ENCODE measurements at regions not wholly inside any gene's neighbourhood (a gene's known extent, or its start where the extent isn't known, plus 50 kb on each side); places are given as distances from the start of the nearest gene placed in this dataset.

GRCh38 chr12:127412866-127413265 is 854.1 kb upstream of the TMEM132C start:
- no peak overlapping the region for H2AFZ ChIP-seq (ENCODE audit: low read length)
- no peaks in the 10 kb centered on the region for H3K4me1 ChIP-seq (ENCODE audit: low read length)
- H3K27ac ChIP-seq (ENCODE audit: low read length): no peak overlapping the region
- no peaks in the 10 kb centered on the region; the same call in 1 of the 2 replicates for H3K9me3 ChIP-seq (ENCODE audit: low read length)
- H3K4me2 ChIP-seq (ENCODE audit: low read depth, low read length, poor library complexity, severe bottlenecking): no peak overlapping the region
- no peaks in the 10 kb centered on the region for H3K9me2 ChIP-seq (replicated peaks; ENCODE audit: insufficient read depth, low read length)
- DNase-seq: no peak
- no peak overlapping the region for H3K9ac ChIP-seq (ENCODE audit: low read length)
- no peaks in the 10 kb centered on the region for H3K27me3 ChIP-seq (ENCODE audit: low read length)
- no peaks in the 10 kb centered on the region for H3K79me2 ChIP-seq (ENCODE audit: low read length)
- H3K4me3 ChIP-seq (ENCODE audit: low read length): no peak overlapping the region
- H3K36me3 ChIP-seq (ENCODE audit: insufficient read depth, low read length): no peaks in the 10 kb centered on the region
- no peaks in the 10 kb centered on the region for H4K20me1 ChIP-seq (ENCODE audit: insufficient read depth, low read depth, low read length)

- Histone ChIP-seq H2AFZ (ENCODE audit: low read length) (no peak overlapping the region), H3K27me3 (ENCODE audit: low read length) (no peaks in the 10 kb centered on the region), H3K27ac (ENCODE audit: low read length) (no peak overlapping the region), H3K4me2 (ENCODE audit: low read depth, low read length, poor library complexity, severe bottlenecking) (no peak overlapping the region), H3K79me2 (ENCODE audit: low read length) (no peaks in the 10 kb centered on the region), H3K4me3 (ENCODE audit: low read length) (no peak overlapping the region), H3K9me3 (ENCODE audit: low read length) (peaks cover under 1% of the 10 kb centered on the region; the same call in 1 of the 2 replicates), H3K4me1 (ENCODE audit: low read length) (no peaks in the 10 kb centered on the region), H3K9me2 (replicated peaks; ENCODE audit: insufficient read depth, low read length) (no peaks in the 10 kb centered on the region), H3K36me3 (ENCODE audit: insufficient read depth, low read length) (no peaks in the 10 kb centered on the region), H3K9ac (ENCODE audit: low read length) (no peak overlapping the region), H4K20me1 (ENCODE audit: insufficient read depth, low read depth, low read length) (no peaks in the 10 kb centered on the region)
- no peak for DNase-seq
These were observed 852.8 kb upstream of the TMEM132C start for GRCh38 chr12:127414186-127414585.

GRCh38 chr12:127414636-127415035 is 852.3 kb upstream of the TMEM132C start:
- no peak for DNase-seq

GRCh38 chr12:127416796-127417195 is 850.2 kb upstream of the TMEM132C start:
- Histone ChIP-seq H3K27me3 (ENCODE audit: low read length) (no peaks in the 10 kb centered on the region), H3K36me3 (ENCODE audit: insufficient read depth, low read length) (no peaks in the 10 kb centered on the region), H3K9me3 (ENCODE audit: low read length) (peaks cover 6% of the 10 kb centered on the region; the same call in 1 of the 2 replicates), H3K4me1 (ENCODE audit: low read length) (no peaks in the 10 kb centered on the region), H3K79me2 (ENCODE audit: low read length) (no peaks in the 10 kb centered on the region), H3K27ac (ENCODE audit: low read length) (no peak overlapping the region), H2AFZ (ENCODE audit: low read length) (no peak overlapping the region), H3K9ac (ENCODE audit: low read length) (no peak overlapping the region), H4K20me1 (ENCODE audit: insufficient read depth, low read depth, low read length) (no peaks in the 10 kb centered on the region), H3K4me3 (ENCODE audit: low read length) (no peak overlapping the region), H3K4me2 (ENCODE audit: low read depth, low read length, poor library complexity, severe bottlenecking) (no peak overlapping the region), H3K9me2 (replicated peaks; ENCODE audit: insufficient read depth, low read length) (no peaks in the 10 kb centered on the region)
- no peak for DNase-seq

More at GRCh38 chr12:127414636-127415035, 852.3 kb upstream of the TMEM132C start:
- Histone ChIP-seq H3K9me2 (replicated peaks; ENCODE audit: insufficient read depth, low read length) (no peaks in the 10 kb centered on the region), H3K27ac (ENCODE audit: low read length) (no peak overlapping the region), H3K4me3 (ENCODE audit: low read length) (no peak overlapping the region), H2AFZ (ENCODE audit: low read length) (no peak overlapping the region), H3K4me1 (ENCODE audit: low read length) (no peaks in the 10 kb centered on the region), H3K79me2 (ENCODE audit: low read length) (no peaks in the 10 kb centered on the region), H3K9ac (ENCODE audit: low read length) (no peak overlapping the region), H3K36me3 (ENCODE audit: insufficient read depth, low read length) (no peaks in the 10 kb centered on the region), H3K9me3 (ENCODE audit: low read length) (peaks cover 5% of the 10 kb centered on the region; the same call in 1 of the 2 replicates), H4K20me1 (ENCODE audit: insufficient read depth, low read depth, low read length) (no peaks in the 10 kb centered on the region), H3K27me3 (ENCODE audit: low read length) (no peaks in the 10 kb centered on the region), H3K4me2 (ENCODE audit: low read depth, low read length, poor library complexity, severe bottlenecking) (no peak overlapping the region)

- DNase-seq: no peak
- H3K79me2 ChIP-seq (ENCODE audit: low read length): no peaks in the 10 kb centered on the region
- no peak overlapping the region for H3K9ac ChIP-seq (ENCODE audit: low read length)
- H3K27me3 ChIP-seq (ENCODE audit: low read length): no peaks in the 10 kb centered on the region
- H3K9me2 ChIP-seq (replicated peaks; ENCODE audit: insufficient read depth, low read length): no peaks in the 10 kb centered on the region
- no peaks in the 10 kb centered on the region for H3K4me1 ChIP-seq (ENCODE audit: low read length)
- H3K36me3 ChIP-seq (ENCODE audit: insufficient read depth, low read length): no peaks in the 10 kb centered on the region
- no peaks in the 10 kb centered on the region for H4K20me1 ChIP-seq (ENCODE audit: insufficient read depth, low read depth, low read length)
- H2AFZ ChIP-seq (ENCODE audit: low read length): no peak overlapping the region
- H3K4me2 ChIP-seq (ENCODE audit: low read depth, low read length, poor library complexity, severe bottlenecking): no peak overlapping the region
- H3K27ac ChIP-seq (ENCODE audit: low read length): no peak overlapping the region
- H3K4me3 ChIP-seq (ENCODE audit: low read length): no peak overlapping the region
- H3K9me3 ChIP-seq (ENCODE audit: low read length): peaks cover 6% of the 10 kb centered on the region; the same call in 1 of the 2 replicates
These were observed 847.9 kb upstream of the TMEM132C start for GRCh38 chr12:127419111-127419510.

- no peaks in the 10 kb centered on the region for H3K27me3 ChIP-seq (ENCODE audit: low read length)
- no peak for DNase-seq
- no peaks in the 10 kb centered on the region for H3K79me2 ChIP-seq (ENCODE audit: low read length)
- H3K4me1 ChIP-seq (ENCODE audit: low read length): no peaks in the 10 kb centered on the region
- H3K36me3 ChIP-seq (ENCODE audit: insufficient read depth, low read length): no peaks in the 10 kb centered on the region
- H4K20me1 ChIP-seq (ENCODE audit: insufficient read depth, low read depth, low read length): no peaks in the 10 kb centered on the region
- no peak overlapping the region for H3K4me3 ChIP-seq (ENCODE audit: low read length)
- H3K9ac ChIP-seq (ENCODE audit: low read length): no peak overlapping the region
- peaks cover 6% of the 10 kb centered on the region; the same call in 1 of the 2 replicates for H3K9me3 ChIP-seq (ENCODE audit: low read length)
- H3K4me2 ChIP-seq (ENCODE audit: low read depth, low read length, poor library complexity, severe bottlenecking): no peak overlapping the region
- H3K27ac ChIP-seq (ENCODE audit: low read length): no peak overlapping the region
- no peak overlapping the region for H2AFZ ChIP-seq (ENCODE audit: low read length)
- no peaks in the 10 kb centered on the region for H3K9me2 ChIP-seq (replicated peaks; ENCODE audit: insufficient read depth, low read length)
These were observed 845.4 kb upstream of the TMEM132C start for GRCh38 chr12:127421614-127422013.

GRCh38 chr12:127422935-127423566 is 843.9 kb upstream of the TMEM132C start:
- no peak for DNase-seq

GRCh38 chr12:127425474-127425873 is 841.5 kb upstream of the TMEM132C start:
- H2AFZ ChIP-seq (ENCODE audit: low read length): no peak overlapping the region
- H3K27ac ChIP-seq (ENCODE audit: low read length): no peak overlapping the region
- H3K9ac ChIP-seq (ENCODE audit: low read length): no peak overlapping the region
- H3K79me2 ChIP-seq (ENCODE audit: low read length): no peaks in the 10 kb centered on the region
- DNase-seq: no peak
- no peaks in the 10 kb centered on the region for H3K9me2 ChIP-seq (replicated peaks; ENCODE audit: insufficient read depth, low read length)
- H3K4me3 ChIP-seq (ENCODE audit: low read length): no peak overlapping the region
- H3K36me3 ChIP-seq (ENCODE audit: insufficient read depth, low read length): no peaks in the 10 kb centered on the region
- H3K9me3 ChIP-seq (ENCODE audit: low read length): no peaks in the 10 kb centered on the region; the same call in 1 of the 2 replicates
- no peak overlapping the region for H3K4me2 ChIP-seq (ENCODE audit: low read depth, low read length, poor library complexity, severe bottlenecking)
- no peaks in the 10 kb centered on the region for H3K27me3 ChIP-seq (ENCODE audit: low read length)
- H3K4me1 ChIP-seq (ENCODE audit: low read length): no peaks in the 10 kb centered on the region
- H4K20me1 ChIP-seq (ENCODE audit: insufficient read depth, low read depth, low read length): no peaks in the 10 kb centered on the region

More at GRCh38 chr12:127422935-127423566, 843.9 kb upstream of the TMEM132C start:
- Histone ChIP-seq H3K9me2 (replicated peaks; ENCODE audit: insufficient read depth, low read length) (no peaks in the 10 kb centered on the region), H3K36me3 (ENCODE audit: insufficient read depth, low read length) (no peaks in the 10 kb centered on the region), H3K27me3 (ENCODE audit: low read length) (no peaks in the 10 kb centered on the region), H3K9me3 (ENCODE audit: low read length) (peaks cover 6% of the 10 kb centered on the region; the same call in 1 of the 2 replicates), H3K4me3 (ENCODE audit: low read length) (no peak overlapping the region), H2AFZ (ENCODE audit: low read length) (no peak overlapping the region), H3K4me1 (ENCODE audit: low read length) (no peaks in the 10 kb centered on the region), H4K20me1 (ENCODE audit: insufficient read depth, low read depth, low read length) (no peaks in the 10 kb centered on the region), H3K79me2 (ENCODE audit: low read length) (no peaks in the 10 kb centered on the region), H3K9ac (ENCODE audit: low read length) (no peak overlapping the region), H3K4me2 (ENCODE audit: low read depth, low read length, poor library complexity, severe bottlenecking) (no peak overlapping the region), H3K27ac (ENCODE audit: low read length) (no peak overlapping the region)
